ENCODE measurements at regions not wholly inside any gene's neighbourhood (a gene's known extent, or its start where the extent isn't known, plus 50 kb on each side); places are given as distances from the start of the nearest gene placed in this dataset.
"Not testable (repeated sequence)": the region's sequence is repeated elsewhere in the genome, so short reads cannot be mapped to it uniquely, and the experiment has no call there.

GRCh38 chr11:22435582-22435981, 97.4 kb downstream of the SLC17A6 start:
- TF ChIP-seq CTCF, POLR2A (IDR thresholded peaks at IDR 0.05): not testable (repeated sequence)
